ENCODE measurements at regions not wholly inside any gene's neighbourhood (a gene's known extent, or its start where the extent isn't known, plus 50 kb on each side); places are given as distances from the start of the nearest gene placed in this dataset.
"Not testable (repeated sequence)": the region's sequence is repeated elsewhere in the genome, so short reads cannot be mapped to it uniquely, and the experiment has no call there.

DNA sequence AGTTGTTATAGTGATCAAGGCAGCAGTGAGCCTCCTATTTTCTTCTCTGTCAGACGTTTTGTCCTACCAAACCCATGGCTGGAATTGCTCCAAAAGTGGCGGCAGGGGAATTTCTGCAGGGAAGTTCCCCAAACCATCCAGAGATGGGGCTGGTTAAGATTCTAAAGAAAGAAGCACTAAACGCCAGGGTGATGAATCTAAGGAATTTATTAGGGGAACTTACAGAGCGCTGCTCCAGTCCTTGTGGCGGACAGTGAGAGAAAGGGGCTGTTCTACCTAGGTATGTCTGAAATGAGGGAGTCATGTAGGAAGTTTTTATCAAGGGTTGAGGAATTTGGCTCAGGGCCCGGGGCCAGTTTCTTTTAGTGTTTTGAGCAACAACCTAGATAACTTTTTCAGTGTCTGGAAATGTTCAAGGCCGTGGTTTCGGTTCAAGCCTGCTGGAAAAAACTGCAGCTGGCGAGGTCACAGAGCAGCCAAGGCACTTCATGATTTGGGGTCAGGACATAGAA is 222.4 kb upstream of the B3GALT2 start:
- DNase-seq (ENCODE audit: low spot score): no peak

GRCh38 chr1:193406901-193407300 is 220.5 kb upstream of the B3GALT2 start:
- DNase-seq (ENCODE audit: low spot score): peak; percentile 66

DNA sequence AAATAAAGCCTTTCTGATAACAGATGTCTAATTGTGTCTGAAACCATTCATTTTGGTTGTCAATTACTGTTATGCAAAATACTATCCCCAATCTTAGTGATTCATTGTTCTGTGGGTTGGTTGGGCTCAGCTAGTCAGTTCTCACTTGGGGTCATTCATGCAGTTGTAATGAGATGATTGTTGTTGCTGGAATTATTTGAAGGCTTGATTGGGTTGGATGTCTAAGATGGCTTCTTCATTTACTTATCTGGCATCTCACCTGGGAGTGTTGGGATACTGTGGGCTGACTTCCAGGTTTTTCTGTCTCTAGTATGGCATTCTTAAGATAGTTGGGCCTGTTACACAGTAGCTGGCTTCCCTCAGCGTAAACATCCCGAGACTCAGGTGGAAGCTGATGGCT is 217.8 kb upstream of the B3GALT2 start:
- no peak for DNase-seq (ENCODE audit: low spot score)

DNA sequence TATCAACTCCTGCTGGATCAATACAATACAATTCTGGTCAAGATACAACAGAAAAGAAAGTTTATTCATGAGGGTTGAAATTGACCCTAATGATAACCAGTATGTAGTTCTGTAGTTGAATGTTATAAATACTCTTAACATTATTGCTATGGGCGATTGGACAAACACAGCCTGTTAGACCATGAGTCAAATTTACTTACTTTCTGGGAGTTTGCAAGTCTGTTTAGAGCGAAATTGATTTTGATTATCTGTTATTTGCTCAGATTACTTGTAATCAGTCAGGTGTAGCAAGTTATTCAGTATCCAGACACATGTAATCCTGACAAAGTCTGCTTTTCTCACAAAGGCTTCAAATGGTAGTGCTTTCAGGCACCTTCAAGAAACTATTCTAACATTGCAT is 216.6 kb upstream of the B3GALT2 start:
- DNase-seq (ENCODE audit: low spot score): no peak

GRCh38 chr1:193402037-193402436 is 215.6 kb upstream of the B3GALT2 start:
- no peak for DNase-seq (ENCODE audit: low spot score)

GRCh38 chr1:193394336-193394735 is 207.9 kb upstream of the B3GALT2 start:
- no peak for DNase-seq (ENCODE audit: low spot score)

GRCh38 chr1:193392686-193393085 is 206.3 kb upstream of the B3GALT2 start:
- no peak for DNase-seq (ENCODE audit: low spot score)

GRCh38 chr1:193388683-193389082 is 202.3 kb upstream of the B3GALT2 start:
- no peak for DNase-seq (ENCODE audit: low spot score)

- DNase-seq (ENCODE audit: low spot score): no peak
Measured at GRCh38 chr1:193388165-193388564, 201.8 kb upstream of the B3GALT2 start.

GRCh38 chr1:193387406-193387805 is 201.0 kb upstream of the B3GALT2 start:
- DNase-seq (ENCODE audit: low spot score): no peak

GRCh38 chr1:193378451-193378850 is 192.0 kb upstream of the B3GALT2 start:
- DNase-seq (ENCODE audit: low spot score): not testable (repeated sequence)

- no peak for DNase-seq (ENCODE audit: low spot score)
Measured at GRCh38 chr1:193377472-193377871, 191.1 kb upstream of the B3GALT2 start.

GRCh38 chr1:193372553-193372952 is 186.1 kb upstream of the B3GALT2 start:
- DNase-seq (ENCODE audit: low spot score): no peak

DNA sequence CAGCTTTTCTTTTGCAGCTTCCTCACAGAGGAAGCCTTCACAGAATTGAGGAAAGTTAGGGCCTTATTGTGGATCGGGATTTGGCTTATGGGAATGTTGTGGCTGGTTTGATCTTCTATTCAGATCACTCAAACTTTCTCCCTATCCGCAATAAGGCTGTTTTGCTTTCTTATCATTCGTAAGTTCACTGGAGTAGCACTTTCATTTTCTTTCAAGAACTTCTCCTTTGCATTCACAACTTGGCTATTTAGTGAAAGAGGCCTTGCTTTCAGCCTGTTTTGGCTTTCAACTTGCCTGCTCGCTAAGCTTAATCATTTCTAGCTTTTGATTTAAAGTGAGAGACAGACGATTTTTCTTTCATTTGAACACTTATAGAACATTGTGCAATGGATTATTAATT is 181.9 kb upstream of the B3GALT2 start:
- no peak for DNase-seq (ENCODE audit: low spot score)

DNA sequence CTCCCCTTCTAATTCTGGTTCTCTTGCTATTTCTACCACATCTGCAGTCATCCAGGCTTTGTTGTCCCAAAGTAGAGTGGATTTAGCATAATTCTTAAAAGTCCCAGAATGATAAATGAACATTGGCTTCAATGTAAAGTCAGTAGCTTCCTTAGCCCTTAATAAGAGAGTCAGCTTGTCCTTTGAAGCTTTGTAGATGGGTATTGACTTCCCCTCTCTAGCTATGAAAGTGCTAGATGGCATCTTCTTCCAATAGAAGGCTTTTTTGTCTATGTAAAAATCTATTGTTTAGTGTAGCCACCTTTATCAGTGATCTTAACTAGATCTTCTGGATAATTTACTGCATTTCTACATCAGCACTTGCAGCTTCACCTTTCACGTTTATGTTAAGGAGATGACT is 181.4 kb upstream of the B3GALT2 start:
- DNase-seq (ENCODE audit: low spot score): no peak

DNA sequence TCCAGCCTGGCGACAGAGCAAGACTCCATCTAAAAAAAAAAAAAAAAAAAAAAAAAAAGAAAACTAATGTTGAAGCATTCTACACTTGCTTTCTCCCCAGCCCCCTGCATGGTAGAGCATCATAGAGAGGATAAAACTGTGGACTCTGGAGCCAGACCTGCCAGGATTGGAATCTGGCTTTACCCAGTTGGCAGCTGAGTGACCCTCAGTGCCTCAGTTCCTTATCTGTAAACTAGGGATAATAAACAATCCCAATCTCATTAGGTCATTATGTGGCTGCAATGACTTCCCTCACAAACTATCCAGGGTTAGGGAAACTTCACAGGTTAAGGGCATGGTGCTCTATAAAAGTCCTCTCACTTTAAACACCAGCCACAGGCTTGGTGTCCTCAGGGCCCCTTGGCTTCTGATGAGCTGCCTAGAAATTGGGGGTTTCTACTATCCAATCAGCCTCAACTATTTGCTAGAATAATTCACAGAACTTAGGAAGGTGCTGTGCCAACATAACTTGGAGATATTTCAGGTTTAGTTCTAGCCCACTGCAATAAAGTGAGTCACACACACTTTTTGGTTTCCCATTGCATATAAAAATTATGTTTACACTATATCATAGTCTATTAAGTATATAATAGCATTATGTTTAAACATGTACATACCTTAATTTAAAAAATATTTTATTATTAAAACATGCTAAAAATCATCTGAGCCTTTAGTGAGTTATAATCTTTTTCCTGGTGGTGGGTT is 180.5 kb upstream of the B3GALT2 start:
- DNase-seq (ENCODE audit: low spot score): no peak

DNA sequence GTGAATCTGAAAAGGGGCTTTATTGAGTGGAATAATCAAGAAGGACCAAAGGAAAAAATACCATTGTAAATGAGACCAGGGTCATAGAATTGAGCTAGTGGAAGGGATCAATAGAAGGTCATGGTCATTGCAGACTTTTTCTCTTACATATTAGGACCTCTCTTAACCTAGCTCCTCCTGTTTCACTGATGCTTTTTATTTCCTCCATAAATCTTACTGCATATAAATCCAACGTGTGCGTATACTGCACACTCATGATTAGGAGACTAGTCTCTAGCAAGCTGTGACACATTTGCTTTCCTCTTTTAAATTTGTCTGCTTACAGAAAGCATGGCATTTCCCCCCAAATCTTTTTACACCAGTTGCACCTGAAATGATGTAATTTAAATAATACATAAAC is 179.6 kb upstream of the B3GALT2 start:
- no peak for DNase-seq (ENCODE audit: low spot score)

DNA sequence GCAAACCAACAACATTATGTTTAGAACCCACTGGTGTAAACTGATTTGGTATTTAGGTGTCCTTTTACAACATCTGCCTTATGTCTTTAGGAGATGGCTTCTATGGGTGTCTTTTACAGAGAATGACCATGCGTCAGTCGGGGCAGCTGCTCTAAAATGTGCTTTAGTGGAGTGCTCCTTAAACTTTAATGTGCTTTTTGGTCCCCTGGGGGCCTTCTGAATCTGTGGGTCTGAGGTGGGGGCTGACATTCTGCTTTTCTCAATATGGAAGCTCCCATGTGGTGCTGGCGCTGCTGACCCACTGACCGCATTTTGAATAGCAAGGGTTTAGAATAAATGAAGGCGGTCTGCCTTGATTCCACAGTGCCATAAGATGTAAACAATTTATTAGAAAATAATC is 173.2 kb upstream of the B3GALT2 start:
- no peak for DNase-seq (ENCODE audit: low spot score)

- no peak for DNase-seq (ENCODE audit: low spot score)
Measured at GRCh38 chr1:193358419-193358818, 172.0 kb upstream of the B3GALT2 start.

DNA sequence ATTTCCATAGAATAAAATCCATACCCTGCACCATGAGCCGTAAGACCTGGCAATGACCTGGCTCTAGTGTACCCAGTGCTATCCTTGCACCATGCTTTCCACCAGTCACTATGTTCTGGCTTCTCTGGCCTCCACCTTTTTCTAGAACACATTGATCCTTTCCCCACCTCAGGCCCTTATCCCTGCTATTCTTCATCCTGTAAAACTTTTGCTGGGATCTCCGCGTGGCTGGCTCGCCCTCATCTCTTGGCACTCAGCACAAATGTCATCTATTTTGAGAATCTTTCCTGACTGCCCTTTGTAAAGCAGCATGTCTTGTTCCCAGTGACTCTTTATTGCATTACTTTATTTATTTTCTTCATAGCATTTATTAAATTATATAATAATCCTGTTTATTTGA is 169.8 kb upstream of the B3GALT2 start:
- DNase-seq (ENCODE audit: low spot score): no peak

GRCh38 chr1:193355626-193356025 is 169.2 kb upstream of the B3GALT2 start:
- no peak for DNase-seq (ENCODE audit: low spot score)

GRCh38 chr1:193355178-193355577 is 168.8 kb upstream of the B3GALT2 start:
- DNase-seq (ENCODE audit: low spot score): no peak

GRCh38 chr1:193348769-193349535 is 162.5 kb upstream of the B3GALT2 start:
- DNase-seq (ENCODE audit: low spot score): no peak
